ENCODE measurements at regions not wholly inside any gene's neighbourhood (a gene's known extent, or its start where the extent isn't known, plus 50 kb on each side); places are given as distances from the start of the nearest gene placed in this dataset.

- DNase-seq, result no peak
- ATAC-seq (ENCODE audit: low read depth), result no peak
- H3K27me3 Mint-ChIP-seq, result no peaks in the 10 kb centered on the region
- no peak overlapping the region for H3K27ac Mint-ChIP-seq
- no peaks in the 10 kb centered on the region for H3K36me3 Mint-ChIP-seq
- H3K4me1 Mint-ChIP-seq, result no peaks in the 10 kb centered on the region
- H3K4me3 Mint-ChIP-seq, result no peak overlapping the region
- POLR2A ChIA-PET, result no interaction called here
- H3K9me3 Mint-ChIP-seq, result no peaks in the 10 kb centered on the region
Measured at GRCh38 chr4:173794662-173795061, 264.6 kb upstream of the HAND2 start.

DNA sequence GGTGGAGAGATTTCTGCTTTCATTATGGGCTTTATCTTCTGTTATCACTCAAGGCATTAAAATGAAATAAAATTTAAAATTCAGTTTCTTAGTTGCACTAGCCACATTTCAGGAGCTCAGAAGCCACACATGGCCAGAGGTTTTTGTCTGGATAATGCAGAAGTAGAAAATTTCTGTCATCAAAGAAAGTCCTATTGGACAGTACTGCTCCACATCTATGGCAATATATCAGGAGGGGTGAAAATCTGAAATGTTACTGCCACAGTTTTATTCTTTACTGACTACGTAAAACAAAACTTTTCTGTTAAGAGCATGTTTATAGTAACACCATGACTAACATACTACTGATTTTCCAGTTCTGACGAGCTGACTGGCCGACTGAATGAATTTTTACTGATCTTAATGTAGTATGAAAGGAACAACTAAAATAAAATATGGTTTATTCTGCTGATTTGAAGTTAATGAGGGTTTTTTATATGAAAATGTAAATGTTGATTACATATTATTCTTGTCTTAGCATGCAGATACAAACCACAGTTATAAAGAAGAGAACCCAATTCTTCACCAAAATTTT, 264.0 kb upstream of the HAND2 start:
- H3K27me3 Mint-ChIP-seq, result no peaks in the 10 kb centered on the region
- H3K27ac Mint-ChIP-seq, result no peak overlapping the region
- no peak for ATAC-seq (ENCODE audit: low read depth)
- DNase-seq, result no peak
- no peaks in the 10 kb centered on the region for H3K36me3 Mint-ChIP-seq
- no peaks in the 10 kb centered on the region for H3K9me3 Mint-ChIP-seq
- H3K4me1 Mint-ChIP-seq, result no peaks in the 10 kb centered on the region
- H3K4me3 Mint-ChIP-seq, result no peak overlapping the region
- POLR2A ChIA-PET, result no interaction called here

GRCh38 chr4:173782660-173783059, 252.6 kb upstream of the HAND2 start:
- POLR2A ChIA-PET, result no interaction called here
- H3K9me3 Mint-ChIP-seq, result peaks cover 1% of the 10 kb centered on the region
- no peak overlapping the region for H3K4me3 Mint-ChIP-seq
- no peak overlapping the region for H3K27ac Mint-ChIP-seq
- ATAC-seq (ENCODE audit: low read depth), result no peak
- no peak for DNase-seq
- H3K27me3 Mint-ChIP-seq, result no peaks in the 10 kb centered on the region
- no peaks in the 10 kb centered on the region for H3K4me1 Mint-ChIP-seq
- no peaks in the 10 kb centered on the region for H3K36me3 Mint-ChIP-seq

DNA sequence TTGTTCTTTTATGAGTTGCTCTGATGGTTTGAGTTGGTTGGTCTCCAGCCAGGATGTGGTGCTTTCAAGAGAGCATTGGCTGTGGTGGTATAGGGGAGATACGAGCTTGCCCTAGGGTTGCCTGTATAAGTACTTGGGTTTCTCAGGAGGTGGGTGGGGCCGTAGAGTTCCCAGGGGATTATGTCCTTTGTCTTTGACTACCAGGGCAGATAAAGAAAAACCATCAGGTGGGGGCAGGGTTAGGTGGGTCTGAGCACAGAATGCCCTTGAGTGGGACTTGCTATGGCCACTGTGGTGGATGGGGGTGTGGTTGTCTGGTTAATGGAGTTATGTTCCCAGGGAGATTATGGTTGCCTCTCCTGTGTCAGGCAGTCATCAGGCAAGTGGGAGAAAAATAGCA, 247.9 kb upstream of the HAND2 start:
- H3K27ac Mint-ChIP-seq, result no peak overlapping the region
- H3K36me3 Mint-ChIP-seq, result no peaks in the 10 kb centered on the region
- DNase-seq (no peak), ATAC-seq (ENCODE audit: low read depth) (no peak)
- no peaks in the 10 kb centered on the region for H3K9me3 Mint-ChIP-seq
- no peak overlapping the region for H3K4me3 Mint-ChIP-seq
- peaks cover 1% of the 10 kb centered on the region for H3K4me1 Mint-ChIP-seq
- POLR2A ChIA-PET, result no interaction called here
- no peaks in the 10 kb centered on the region for H3K27me3 Mint-ChIP-seq

DNA sequence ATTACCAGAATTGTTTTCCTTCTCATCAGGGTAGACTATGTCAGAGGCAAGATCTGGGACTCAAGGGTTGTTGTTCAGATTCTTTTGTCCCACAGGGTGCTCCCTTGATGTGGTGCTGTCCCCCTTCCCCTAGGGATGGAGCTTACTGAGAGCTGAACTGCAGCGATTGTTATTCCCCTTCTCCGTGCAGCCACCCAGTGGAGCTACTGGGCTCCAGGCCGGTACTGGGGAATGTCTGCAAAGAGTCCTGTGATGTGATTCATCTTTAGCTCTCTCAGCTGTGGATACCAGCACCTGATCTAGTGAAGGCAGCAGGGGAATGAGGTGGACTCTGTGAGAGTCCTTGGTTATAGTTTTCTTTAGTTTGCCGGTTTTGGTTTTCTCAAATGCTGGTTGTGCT, 247.4 kb upstream of the HAND2 start:
- no peaks in the 10 kb centered on the region for H3K27me3 Mint-ChIP-seq
- H3K27ac Mint-ChIP-seq, result no peak overlapping the region
- peaks cover 1% of the 10 kb centered on the region for H3K4me1 Mint-ChIP-seq
- no peak for DNase-seq
- no peak for ATAC-seq (ENCODE audit: low read depth)
- POLR2A ChIA-PET, result no interaction called here
- H3K4me3 Mint-ChIP-seq, result no peak overlapping the region
- H3K36me3 Mint-ChIP-seq, result no peaks in the 10 kb centered on the region
- no peaks in the 10 kb centered on the region for H3K9me3 Mint-ChIP-seq

GRCh38 chr4:173769568-173769967, 239.5 kb upstream of the HAND2 start:
- H3K9me3 Mint-ChIP-seq, result no peaks in the 10 kb centered on the region
- H3K4me1 Mint-ChIP-seq, result no peaks in the 10 kb centered on the region
- no peak for ATAC-seq (ENCODE audit: low read depth)

DNA sequence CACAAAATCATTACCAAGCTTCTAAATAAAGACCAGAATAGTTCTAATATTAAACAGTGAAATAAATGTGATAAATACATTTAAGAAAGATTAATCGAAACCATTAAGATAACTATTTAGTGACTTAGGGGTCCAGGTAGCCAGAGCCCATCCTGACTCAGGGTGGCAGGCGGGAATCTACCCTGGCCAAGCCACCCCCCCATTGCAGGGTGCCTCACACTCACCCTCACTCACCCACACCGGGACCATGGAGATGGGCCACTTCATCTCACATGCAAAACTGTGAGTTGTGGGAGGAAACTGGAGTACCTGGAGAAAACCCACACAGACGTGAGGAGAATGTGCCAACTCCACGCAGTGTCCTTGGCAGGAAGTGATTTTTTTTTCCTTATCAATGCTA, 237.6 kb upstream of the HAND2 start:
- ATAC-seq (ENCODE audit: low read depth) (no peak), DNase-seq (no peak)
- POLR2A ChIA-PET, result no interaction called here
- Mint-ChIP-seq H3K27ac (no peak overlapping the region), H3K4me3 (no peak overlapping the region), H3K36me3 (no peaks in the 10 kb centered on the region), H3K4me1 (no peaks in the 10 kb centered on the region), H3K27me3 (no peaks in the 10 kb centered on the region), H3K9me3 (no peaks in the 10 kb centered on the region)

More at GRCh38 chr4:173769568-173769967, 239.5 kb upstream of the HAND2 start:
- no peak for DNase-seq
- H3K27ac Mint-ChIP-seq, result no peak overlapping the region
- no peaks in the 10 kb centered on the region for H3K36me3 Mint-ChIP-seq
- no peak overlapping the region for H3K4me3 Mint-ChIP-seq
- POLR2A ChIA-PET, result no interaction called here
- no peaks in the 10 kb centered on the region for H3K27me3 Mint-ChIP-seq

DNA sequence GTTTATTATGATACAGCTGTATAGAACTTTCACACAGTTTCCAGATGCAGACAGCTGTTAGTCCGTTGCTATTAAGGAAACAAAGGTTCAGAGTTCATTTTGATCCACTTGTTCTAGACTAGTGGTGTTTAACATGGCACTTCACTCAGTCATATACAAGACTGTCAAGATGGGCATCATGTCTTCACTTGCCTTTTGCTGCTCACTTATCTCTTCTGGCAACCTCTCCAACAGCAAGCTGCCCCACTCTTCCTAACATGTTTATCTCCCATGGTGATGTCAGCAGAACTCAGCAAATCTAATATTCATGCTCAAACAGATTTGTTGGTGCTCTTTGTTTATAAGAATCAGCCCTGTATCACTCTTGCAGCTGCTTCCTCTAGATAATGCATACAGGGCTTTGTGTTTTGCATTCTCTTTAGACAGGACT, 236.2 kb upstream of the HAND2 start:
- Mint-ChIP-seq H3K27ac (no peak overlapping the region), H3K4me1 (no peaks in the 10 kb centered on the region), H3K27me3 (no peaks in the 10 kb centered on the region), H3K4me3 (no peak overlapping the region), H3K36me3 (no peaks in the 10 kb centered on the region), H3K9me3 (no peaks in the 10 kb centered on the region)
- DNase-seq (no peak), ATAC-seq (ENCODE audit: low read depth) (no peak)
- POLR2A ChIA-PET, result no interaction called here

DNA sequence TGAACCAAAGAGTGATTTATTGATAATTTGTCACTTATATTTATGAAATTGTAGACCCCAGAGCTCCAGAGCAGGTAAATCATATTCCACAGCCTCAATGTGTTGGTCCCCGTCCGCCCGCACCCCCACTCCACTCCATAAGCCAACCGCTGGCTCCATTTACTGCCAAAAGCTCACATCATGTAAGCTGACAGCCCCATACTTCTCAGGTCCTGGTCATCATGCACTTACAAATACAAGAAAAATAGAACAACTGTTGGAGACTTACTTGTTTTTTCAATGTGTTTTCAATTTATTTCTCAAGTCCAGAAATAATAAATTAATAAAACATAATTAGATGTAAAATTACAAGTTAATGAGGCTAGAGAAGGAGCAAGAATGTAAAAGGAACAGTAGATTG, 235.7 kb upstream of the HAND2 start:
- no peaks in the 10 kb centered on the region for H3K9me3 Mint-ChIP-seq
- H3K36me3 Mint-ChIP-seq, result no peaks in the 10 kb centered on the region
- no peaks in the 10 kb centered on the region for H3K4me1 Mint-ChIP-seq
- H3K27ac Mint-ChIP-seq, result no peak overlapping the region
- POLR2A ChIA-PET, result no interaction called here
- DNase-seq, result no peak
- ATAC-seq (ENCODE audit: low read depth), result no peak
- H3K27me3 Mint-ChIP-seq, result no peaks in the 10 kb centered on the region
- H3K4me3 Mint-ChIP-seq, result no peak overlapping the region

DNA sequence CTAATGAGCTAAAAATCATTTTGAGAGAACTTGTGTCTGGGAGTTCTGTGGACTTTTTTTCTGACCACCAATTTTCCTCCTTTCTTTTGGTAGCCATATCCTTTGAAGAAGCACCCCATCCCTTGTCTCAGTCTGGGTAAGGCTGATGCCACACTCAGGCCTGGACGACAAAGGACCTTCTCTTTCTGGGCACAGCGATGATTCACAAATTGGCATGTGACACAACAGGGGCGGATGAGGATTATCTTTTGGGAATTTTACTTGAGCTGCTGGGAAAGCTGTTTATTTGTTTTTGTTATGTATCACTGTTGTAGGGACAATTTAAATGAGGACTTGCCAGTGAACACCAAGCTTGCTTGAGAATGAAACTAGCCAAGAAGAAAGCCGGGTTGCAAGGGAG, 233.4 kb upstream of the HAND2 start:
- POLR2A ChIA-PET, result no interaction called here
- ATAC-seq (ENCODE audit: low read depth) (no peak), DNase-seq (no peak)
- H3K36me3 Mint-ChIP-seq, result no peaks in the 10 kb centered on the region
- H3K4me1 Mint-ChIP-seq, result no peaks in the 10 kb centered on the region
- no peak overlapping the region for H3K27ac Mint-ChIP-seq
- no peak overlapping the region for H3K4me3 Mint-ChIP-seq
- H3K27me3 Mint-ChIP-seq, result no peaks in the 10 kb centered on the region
- H3K9me3 Mint-ChIP-seq, result no peaks in the 10 kb centered on the region

DNA sequence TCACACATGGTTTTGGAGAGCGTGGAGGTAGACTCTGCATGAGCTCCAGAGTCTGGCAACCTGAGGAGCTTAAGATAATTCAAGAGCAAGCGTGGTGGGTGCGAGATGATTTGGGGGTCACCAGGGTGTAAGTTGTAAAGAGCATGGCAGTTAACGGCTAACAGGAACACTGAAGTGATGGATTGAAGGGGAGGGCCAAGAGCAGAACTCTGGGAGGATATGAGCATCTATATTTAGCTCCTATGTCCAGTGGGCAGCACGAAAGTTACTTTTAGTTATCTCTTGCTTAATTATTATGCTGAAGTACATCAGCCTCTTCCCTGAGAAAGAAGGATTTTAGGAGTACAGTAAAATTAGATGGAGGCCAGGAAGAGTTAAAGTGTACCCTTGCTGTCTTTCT, 231.9 kb upstream of the HAND2 start:
- DNase-seq (no peak), ATAC-seq (ENCODE audit: low read depth) (no peak)
- Mint-ChIP-seq H3K36me3 (no peaks in the 10 kb centered on the region), H3K9me3 (no peaks in the 10 kb centered on the region), H3K27me3 (no peaks in the 10 kb centered on the region), H3K27ac (no peak overlapping the region), H3K4me3 (no peak overlapping the region), H3K4me1 (no peaks in the 10 kb centered on the region)
- POLR2A ChIA-PET, result no interaction called here

DNA sequence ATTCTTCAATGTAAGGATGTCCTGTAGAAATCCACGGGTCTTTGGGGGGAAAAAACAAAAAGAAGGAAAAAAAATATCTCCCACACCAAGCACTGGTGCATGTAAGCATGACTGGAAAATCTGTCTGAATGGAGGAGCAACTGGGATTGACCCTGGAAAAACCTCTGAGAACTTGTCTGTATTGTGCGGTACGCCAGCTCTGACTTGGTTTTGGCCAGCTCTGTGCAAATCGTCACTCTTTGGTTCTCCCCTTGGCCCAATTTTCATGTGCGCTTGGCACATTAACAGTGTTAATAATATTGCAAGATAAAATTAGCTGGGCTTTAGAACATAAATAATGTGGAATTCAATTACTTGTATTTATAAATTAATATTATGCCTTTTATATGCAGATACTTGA, 231.2 kb upstream of the HAND2 start:
- Mint-ChIP-seq H3K4me3 (no peak overlapping the region), H3K36me3 (no peaks in the 10 kb centered on the region), H3K9me3 (no peaks in the 10 kb centered on the region), H3K27ac (no peak overlapping the region), H3K4me1 (no peaks in the 10 kb centered on the region), H3K27me3 (no peaks in the 10 kb centered on the region)
- no peak for ATAC-seq (ENCODE audit: low read depth)
- no peak for DNase-seq
- POLR2A ChIA-PET, result no interaction called here

DNA sequence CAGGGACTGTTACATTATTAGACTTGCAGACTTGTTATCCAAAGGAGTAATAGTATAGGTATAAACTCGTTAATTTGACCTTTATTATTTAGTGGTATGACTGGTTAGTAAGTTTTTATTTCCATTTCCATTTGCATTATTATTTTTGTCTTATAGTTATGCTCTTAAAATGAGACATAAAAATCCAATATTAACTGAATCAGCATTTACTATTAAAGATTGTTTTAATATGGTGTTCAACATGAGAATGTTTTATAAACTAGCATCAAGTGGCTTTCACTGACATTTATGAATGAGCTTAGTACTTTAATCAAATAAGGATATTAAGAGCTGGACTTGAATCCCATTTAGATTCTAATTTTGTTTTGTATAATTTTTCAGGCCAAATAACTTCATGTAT, 228.1 kb upstream of the HAND2 start:
- no peak for ATAC-seq (ENCODE audit: low read depth)
- no peak for DNase-seq
- Mint-ChIP-seq H3K36me3 (no peaks in the 10 kb centered on the region), H3K9me3 (no peaks in the 10 kb centered on the region), H3K27me3 (no peaks in the 10 kb centered on the region), H3K4me3 (no peak overlapping the region), H3K4me1 (no peaks in the 10 kb centered on the region), H3K27ac (no peak overlapping the region)
- POLR2A ChIA-PET, result no interaction called here

DNA sequence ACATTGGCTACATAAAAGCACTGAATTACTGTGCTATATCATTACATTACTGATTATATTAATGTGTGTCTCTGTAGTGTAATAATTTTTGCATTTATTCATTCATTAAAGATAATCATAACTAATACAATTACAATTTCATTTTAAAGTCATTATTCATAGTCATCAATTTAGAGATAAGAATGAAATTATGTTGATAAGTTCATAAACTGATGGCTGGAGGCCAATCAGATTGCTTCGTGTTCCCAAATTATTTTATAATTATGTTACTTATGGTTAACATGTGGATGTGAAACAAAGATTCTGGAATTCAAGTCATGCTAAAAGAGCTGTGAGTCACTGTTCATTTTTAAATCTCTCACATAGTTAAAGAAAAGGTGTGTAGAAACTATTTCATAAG, 223.4 kb upstream of the HAND2 start:
- no peaks in the 10 kb centered on the region for H3K9me3 Mint-ChIP-seq

DNA sequence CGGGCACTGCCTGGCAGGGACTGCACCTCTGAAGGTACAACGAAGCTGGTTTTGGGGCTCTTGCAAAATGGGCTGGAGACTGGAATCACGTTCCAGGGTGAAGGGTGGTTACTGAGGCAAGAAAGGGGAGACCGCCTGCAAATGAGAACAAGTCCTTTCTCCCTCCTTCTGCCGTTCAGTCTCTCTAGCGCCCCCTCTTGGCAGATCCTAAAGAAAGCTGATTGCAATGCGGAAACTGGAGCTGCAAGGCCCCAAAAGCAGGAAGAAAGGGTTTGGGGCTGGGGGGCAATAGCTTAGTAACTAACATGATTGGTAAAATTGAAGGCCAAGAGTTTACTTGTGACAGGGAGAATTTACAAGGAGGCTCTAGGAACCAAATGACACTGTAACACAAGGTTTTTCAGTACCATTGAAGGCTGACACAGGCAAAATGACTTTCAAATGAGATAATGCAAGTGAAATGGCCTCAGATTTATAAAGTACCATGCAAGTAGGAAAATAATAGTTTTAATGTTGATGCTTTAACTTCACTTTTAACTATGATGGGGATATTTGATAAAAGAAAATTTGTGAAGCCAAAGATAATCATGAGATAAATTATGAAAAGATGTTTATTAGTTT, 222.7 kb upstream of the HAND2 start:
- no peak overlapping the region for H3K27ac Mint-ChIP-seq
- H3K36me3 Mint-ChIP-seq, result no peaks in the 10 kb centered on the region
- H3K27me3 Mint-ChIP-seq, result no peaks in the 10 kb centered on the region
- POLR2A ChIA-PET, result no interaction called here
- H3K4me1 Mint-ChIP-seq, result no peaks in the 10 kb centered on the region
- DNase-seq (no peak), ATAC-seq (ENCODE audit: low read depth) (no peak)
- no peaks in the 10 kb centered on the region for H3K9me3 Mint-ChIP-seq
- no peak overlapping the region for H3K4me3 Mint-ChIP-seq

More for the DNA sequence above, 223.4 kb upstream of the HAND2 start:
- H3K4me3 Mint-ChIP-seq, result no peak overlapping the region
- DNase-seq, result no peak
- POLR2A ChIA-PET, result no interaction called here
- no peaks in the 10 kb centered on the region for H3K4me1 Mint-ChIP-seq
- H3K27me3 Mint-ChIP-seq, result no peaks in the 10 kb centered on the region
- ATAC-seq (ENCODE audit: low read depth), result no peak
- no peaks in the 10 kb centered on the region for H3K36me3 Mint-ChIP-seq
- no peak overlapping the region for H3K27ac Mint-ChIP-seq
